H1 (cell line): ENCODE measurements at regions not wholly inside any gene's neighbourhood (a gene's known extent, or its start where the extent isn't known, plus 50 kb on each side); places are given as distances from the start of the nearest gene placed in this dataset.

Experiments used
- CTCF ChIA-PET: fragments of 300-600 bp; sonication (Branson Sonifier 250); formaldehyde crosslinking; loops from one replicate; lab custom pipeline; 2021; ENCODE audit not compliant: partially characterized antibody; lab: Charles Lee
- POLR2A ChIA-PET: fragments of 300-600 bp; sonication (Branson Sonifier 250); formaldehyde crosslinking; loops from one replicate; lab custom pipeline; 2021; ENCODE audit warnings: inconsistent platforms; ENCODE audit not compliant: partially characterized antibody; lab: Charles Lee
- DNase-seq, 2 experiments: peaks; one replicate each; pipeline versions ENCODE4 v3.0.0 to v3.0.0-alpha.2; 2010 to 2022; ENCODE audit warnings: low spot score in 2 of 2, low read depth in 1 of 2, mixed read lengths in 1 of 2
- FAIRE-seq: peaks from 2 replicates; lab custom pipeline; 2011; peaks lifted over from hg19 to GRCh38; lab: Jason Lieb, UNC
- H2AFZ ChIP-seq: 2 replicates; pipeline ENCODE4 v1.8.1; 2012; ENCODE audit warnings: low read length, inconsistent platforms
- H2AK5ac ChIP-seq: 2 replicates; pipeline ENCODE4 v1.6.1; 2013; ENCODE audit warnings: low read depth, low read length
- H2BK120ac ChIP-seq: replicated peaks from 2 replicates; pipeline ENCODE3; 2013; ENCODE audit warnings: low read depth, low read length, inconsistent platforms
- H2BK12ac ChIP-seq: 2 replicates; pipeline ENCODE4 v1.6.1; 2013; ENCODE audit warnings: low read depth, low read length
- H2BK15ac ChIP-seq: 2 replicates; pipeline ENCODE4 v1.6.1; 2013; ENCODE audit warnings: low read length
- H2BK20ac ChIP-seq: 2 replicates; pipeline ENCODE4 v1.6.1; 2013; ENCODE audit warnings: low read length
- H2BK5ac ChIP-seq: 2 replicates; pipeline ENCODE4 v1.6.1; 2013; ENCODE audit warnings: low read depth, low read length
- H3K14ac ChIP-seq: 2 replicates; pipeline ENCODE4 v1.6.1; 2013; ENCODE audit warnings: inconsistent platforms; ENCODE audit not compliant: insufficient read length
- H3K18ac ChIP-seq: 2 replicates; pipeline ENCODE4 v1.6.1; 2013; ENCODE audit warnings: low read length; ENCODE audit errors: extremely low read depth
- H3K23ac ChIP-seq: 2 replicates; pipeline ENCODE4 v1.6.1; 2013; ENCODE audit warnings: inconsistent platforms; ENCODE audit not compliant: insufficient read length
- H3K23me2 ChIP-seq: 2 replicates; pipeline ENCODE4 v1.6.1; 2013; ENCODE audit warnings: low read depth, low read length
- H3K27ac ChIP-seq: 2 replicates; pipeline ENCODE4 v1.6.1; 2011; ENCODE audit warnings: low read depth, low read length, inconsistent platforms
- H3K27me3 ChIP-seq, 4 experiments: replicated peaks in 1 of 4; 1 replicate in 1 of 4; 2 replicates in 3 of 4; pipeline versions ENCODE4 v1.6.1 to v1.8.1; 2011 to 2013; ENCODE audit warnings: low read length in 3 of 4, mild to moderate bottlenecking in 3 of 4, inconsistent platforms in 2 of 4, mixed read lengths in 2 of 4, moderate library complexity in 1 of 4; ENCODE audit not compliant: control insufficient read depth in 3 of 4, insufficient read depth in 3 of 4; ENCODE audit errors: extremely low read depth in 1 of 4
- H3K36me3 ChIP-seq, 4 experiments: 2 replicates each; pipeline versions ENCODE4 v1.6.1 to v1.8.1; 2011 to 2013; ENCODE audit warnings: mild to moderate bottlenecking in 4 of 4, low read length in 3 of 4, moderate library complexity in 2 of 4, control low read depth in 1 of 4, inconsistent platforms in 1 of 4; ENCODE audit not compliant: insufficient read depth in 4 of 4, control insufficient read depth in 2 of 4
- H3K4ac ChIP-seq: replicated peaks from 2 replicates; pipeline ENCODE3; 2013; ENCODE audit warnings: low read length, low read depth, mixed read lengths, inconsistent platforms; ENCODE audit not compliant: insufficient read length
- H3K4me1 ChIP-seq, 4 experiments: replicated peaks in 1 of 4; 1 replicate in 1 of 4; 2 replicates in 3 of 4; pipeline versions ENCODE4 v1.6.1 to v1.8.1; 2011 to 2013; ENCODE audit warnings: low read length in 3 of 4, inconsistent platforms in 2 of 4, mixed read lengths in 1 of 4; ENCODE audit not compliant: insufficient read depth in 4 of 4, control insufficient read depth in 3 of 4
- H3K4me2 ChIP-seq, 2 experiments: 2 replicates each; pipeline versions ENCODE4 v1.6.1 to v1.8.1; 2011 to 2013; ENCODE audit warnings: low read depth in 2 of 2, low read length in 2 of 2, control low read depth in 1 of 2, inconsistent platforms in 1 of 2, mild to moderate bottlenecking in 1 of 2; ENCODE audit not compliant: insufficient read depth in 1 of 2
- H3K4me3 ChIP-seq, 4 experiments: fragments of 200-600, 300-600 bp in 1 of 4; sonication (generic), shearing (Covaris generic), sonication (Bioruptor Twin) in 1 of 4; 2 replicates each; pipeline versions ENCODE4 v1.5.1 to v1.8.1; 2011 to 2016; ENCODE audit warnings: low read length in 4 of 4, low read depth in 3 of 4, control low read depth in 2 of 4, inconsistent platforms in 2 of 4, mild to moderate bottlenecking in 2 of 4, mixed read lengths in 1 of 4, moderate library complexity in 1 of 4; ENCODE audit not compliant: insufficient read depth in 2 of 4; ENCODE audit errors: extremely low read depth in 1 of 4
- H3K56ac ChIP-seq: replicated peaks from 2 replicates; pipeline ENCODE3; 2013; ENCODE audit warnings: low read depth, mild to moderate bottlenecking, mixed read lengths, low read length, inconsistent platforms; ENCODE audit not compliant: insufficient read length
- H3K79me1 ChIP-seq: 2 replicates; pipeline ENCODE4 v1.6.1; 2013; ENCODE audit warnings: low read depth, low read length, control low read depth
- H3K79me2 ChIP-seq, 2 experiments: 2 replicates each; pipeline versions ENCODE4 v1.6.1 to v1.8.1; 2012 to 2013; ENCODE audit warnings: low read length in 2 of 2, mild to moderate bottlenecking in 2 of 2, inconsistent platforms in 1 of 2; ENCODE audit not compliant: insufficient read depth in 2 of 2, control insufficient read depth in 1 of 2
- H3K9ac ChIP-seq, 4 experiments: replicated peaks in 1 of 4; 1 replicate in 1 of 4; 2 replicates in 3 of 4; pipeline versions ENCODE4 v1.6.1 to v1.8.1; 2011 to 2013; ENCODE audit warnings: low read depth in 3 of 4, low read length in 3 of 4, control low read depth in 2 of 4, mild to moderate bottlenecking in 2 of 4, moderate library complexity in 2 of 4, inconsistent platforms in 1 of 4; ENCODE audit errors: extremely low read depth in 1 of 4
- H3K9me3 ChIP-seq, 2 experiments: 2 replicates each; pipeline versions ENCODE4 v1.6.1 to v1.8.1; 2012 to 2013; ENCODE audit warnings: mild to moderate bottlenecking in 2 of 2, moderate library complexity in 2 of 2, control low read depth in 1 of 2, inconsistent platforms in 1 of 2, low read depth in 1 of 2, low read length in 1 of 2, mixed read lengths in 1 of 2; ENCODE audit not compliant: insufficient read depth in 2 of 2
- H4K20me1 ChIP-seq, 2 experiments: replicated peaks in 1 of 2; 2 replicates each; pipeline versions ENCODE3 to v1.8.1; 2011 to 2013; ENCODE audit warnings: inconsistent platforms in 2 of 2, low read length in 2 of 2, mild to moderate bottlenecking in 1 of 2; ENCODE audit not compliant: insufficient read depth in 2 of 2, control insufficient read depth in 1 of 2
- H4K5ac ChIP-seq: 2 replicates; pipeline ENCODE4 v1.6.1; 2013; ENCODE audit warnings: low read length, low read depth, mixed read lengths, inconsistent platforms; ENCODE audit not compliant: insufficient read length
- H4K8ac ChIP-seq: 2 replicates; pipeline ENCODE4 v1.8.0; 2013; ENCODE audit warnings: mild to moderate bottlenecking, moderate library complexity, low read length, inconsistent platforms; ENCODE audit not compliant: insufficient read depth; ENCODE audit errors: extremely low read depth
- H4K91ac ChIP-seq: replicated peaks from 2 replicates; pipeline ENCODE3; 2013; ENCODE audit warnings: low read length, mixed read lengths, inconsistent platforms; ENCODE audit not compliant: insufficient read length
- ASH2L ChIP-seq: fragments of 200-600, 300-600 bp; sonication (generic); IDR thresholded peaks from one replicate; pipeline ENCODE4 v1.7.1; 2017; ENCODE audit warnings: low read length
- BCL11A ChIP-seq, 2 experiments: IDR thresholded peaks; one replicate each; pipeline ENCODE4 v1.6.1; 2011; ENCODE audit warnings: low read depth in 2 of 2, low read length in 2 of 2, mild to moderate bottlenecking in 2 of 2
- CBX5 ChIP-seq: fragments of 300-800, 300-1000 bp; sonication (generic); IDR thresholded peaks from 2 replicates; pipeline ENCODE4 v1.7.1; 2016; ENCODE audit warnings: antibody characterized with exemption, low read length, low read depth
- CBX8 ChIP-seq: fragments of 300-800, 300-1000 bp; sonication (generic); IDR thresholded peaks from 2 replicates; pipeline ENCODE4 v1.7.1; 2016; ENCODE audit warnings: low read depth, low read length, borderline replicate concordance
- CEBPB ChIP-seq: IDR thresholded peaks from 2 replicates; pipeline ENCODE4 v1.6.1; 2012; ENCODE audit warnings: low read depth, low read length
- CREB1 ChIP-seq: IDR thresholded peaks from 2 replicates; pipeline ENCODE4 v1.6.1; 2012; ENCODE audit warnings: inconsistent platforms
- EGR1 ChIP-seq: IDR thresholded peaks from 2 replicates; pipeline ENCODE4 v1.6.1; 2011; ENCODE audit warnings: low read depth, low read length, borderline replicate concordance
- JUND ChIP-seq: IDR thresholded peaks from 2 replicates; pipeline ENCODE4 v1.6.1; 2011; ENCODE audit warnings: mild to moderate bottlenecking, improper control_type of control experiment, low read length
- RBBP5 ChIP-seq: IDR thresholded peaks from 2 replicates; pipeline ENCODE4 v1.7.1; 2012; ENCODE audit warnings: low read depth, mild to moderate bottlenecking, inconsistent platforms, low read length, moderate library complexity, borderline replicate concordance
- SP1 ChIP-seq: IDR thresholded peaks from 2 replicates; pipeline ENCODE4 v1.6.1; 2011; ENCODE audit warnings: low read depth, low read length
- SP2 ChIP-seq: IDR thresholded peaks from 2 replicates; pipeline ENCODE4 v1.6.1; 2012; ENCODE audit warnings: mild to moderate bottlenecking, low read length, inconsistent platforms
- SUZ12 ChIP-seq: fragments of 200-600 bp; sonication (generic); IDR thresholded peaks from 2 replicates; pipeline ENCODE4 v1.6.1; 2012; ENCODE audit warnings: mild to moderate bottlenecking, inconsistent platforms, low read length, moderate library complexity, mixed read lengths
- TEAD4 ChIP-seq: IDR thresholded peaks from 2 replicates; pipeline ENCODE4 v1.6.1; 2012; ENCODE audit warnings: low read depth, low read length, inconsistent platforms, mixed read lengths
- WGBS, 2 experiments: shearing (Covaris generic) in 1 of 2; methylation state at CpG; one replicate each; pipeline versions ENCODE4 v1.1.6 to v1.1.7; 2013 to 2015; ENCODE audit warnings: low lambda C conversion rate in 2 of 2, mixed read lengths in 2 of 2, inconsistent platforms in 1 of 2, low coverage in 1 of 2, missing lambda C conversion rate in 1 of 2; ENCODE audit not compliant: insufficient replicate concordance in 2 of 2, insufficient coverage in 1 of 2, insufficient read length in 1 of 2; ENCODE audit errors: extremely low coverage in 1 of 2, missing lambda C conversion rate in 1 of 2; 5-methylcytosine and 5-hydroxymethylcytosine counted together

GRCh38 chr3:61369678-61370077, 118.4 kb upstream of the FHIT start:
- H3K36me3 ChIP-seq = no peaks in the 10 kb centered on the region
- no peaks in the 10 kb centered on the region for H3K27me3 ChIP-seq
- H2BK120ac ChIP-seq = no peak overlapping the region
- H3K79me2 ChIP-seq = no peaks in the 10 kb centered on the region
- H3K18ac ChIP-seq = no peak overlapping the region; the same call in 1 of the 2 replicates
- no peak for TF ChIP-seq TEAD4
- TF ChIP-seq ASH2L = no peak
- no peak for TF ChIP-seq CBX5
- no peak for TF ChIP-seq CREB1
- no peak for TF ChIP-seq CEBPB
- no peak for TF ChIP-seq BCL11A (IDR thresholded peaks at IDR 0.05; ENCODE audit: low read depth in 2 of 2, low read length in 2 of 2)
- TF ChIP-seq EGR1 = no peak
- TF ChIP-seq SP1 = no peak
- TF ChIP-seq CBX8 = no peak
- TF ChIP-seq SP2 = no peak
- no peak for TF ChIP-seq SUZ12
- no peak for TF ChIP-seq JUND
- TF ChIP-seq RBBP5 = no peak
- H3K4me3 ChIP-seq = no peak overlapping the region
- POLR2A ChIA-PET = no interaction called here
- H3K23ac ChIP-seq = no peak overlapping the region
- no peak overlapping the region for H2BK20ac ChIP-seq
- H3K4me2 ChIP-seq = no peak overlapping the region
- no peaks in the 10 kb centered on the region for H3K9me3 ChIP-seq
- H3K4ac ChIP-seq = no peak overlapping the region
- no peak for DNase-seq
- H2AK5ac ChIP-seq = no peak overlapping the region
- no peaks in the 10 kb centered on the region for H3K79me1 ChIP-seq
- H3K56ac ChIP-seq = no peak overlapping the region
- no peak overlapping the region for H4K8ac ChIP-seq
- CTCF ChIA-PET = interaction anchor here (1.0 to 3.8 kb wide), 12 partner anchors 10 to 1013 kb away, joined by 3 to 28 read pairs (median 3); no protein-coding TSS in a partner anchor
- 86% methylated on average over 2 of the region's 2 CpGs; no CpG with 5 or more reads in 1 of the 2 experiments for WGBS, 2 experiments
- H2AFZ ChIP-seq = no peak overlapping the region
- no peak overlapping the region for H3K9ac ChIP-seq
- H4K91ac ChIP-seq = no peak overlapping the region
- H2BK12ac ChIP-seq = no peak overlapping the region
- H4K5ac ChIP-seq = no peak overlapping the region
- FAIRE-seq = no peak
- no peaks in the 10 kb centered on the region for H4K20me1 ChIP-seq
- no peak overlapping the region for H2BK5ac ChIP-seq
- no peak overlapping the region for H3K27ac ChIP-seq
- no peak overlapping the region for H2BK15ac ChIP-seq
- H3K23me2 ChIP-seq = no peaks in the 10 kb centered on the region
- H3K14ac ChIP-seq = no peak overlapping the region
- H3K4me1 ChIP-seq = no peaks in the 10 kb centered on the region
